Duodenal mucosa (tissue), 2 donors: ENCODE measurements at regions not wholly inside any gene's neighbourhood (a gene's known extent, or its start where the extent isn't known, plus 50 kb on each side); places are given as distances from the start of the nearest gene placed in this dataset.

ENCODE experiments used
- H3K27ac ChIP-seq: one replicate; pipeline ENCODE4 v1.7.0; 2013; ENCODE audit warnings: low read depth, low read length
- H3K27me3 ChIP-seq, 2 donors: one replicate each; pipeline ENCODE4 v1.7.0; 2013; ENCODE audit warnings: low read length in 2 of 2, control low read depth in 1 of 2; ENCODE audit not compliant: insufficient read depth in 2 of 2, control insufficient read depth in 1 of 2
- H3K36me3 ChIP-seq, 2 donors: one replicate each; pipeline ENCODE4 v1.7.0; 2013; ENCODE audit warnings: low read length in 2 of 2, control low read depth in 1 of 2; ENCODE audit not compliant: insufficient read depth in 2 of 2, control insufficient read depth in 1 of 2
- H3K4me1 ChIP-seq, 2 donors: one replicate each; pipeline ENCODE4 v1.7.0; 2013; ENCODE audit warnings: low read length in 2 of 2, control low read depth in 1 of 2; ENCODE audit not compliant: insufficient read depth in 2 of 2, control insufficient read depth in 1 of 2
- H3K4me3 ChIP-seq, 2 donors: one replicate each; pipeline ENCODE4 v1.7.0; 2013; ENCODE audit warnings: low read length in 2 of 2, low read depth in 1 of 2
- H3K9ac ChIP-seq, 2 donors: one replicate each; pipeline ENCODE4 v1.7.0; 2013; ENCODE audit warnings: low read length in 2 of 2, low read depth in 1 of 2
- H3K9me3 ChIP-seq, 2 donors: one replicate each; pipeline ENCODE4 v1.7.0; 2013; ENCODE audit warnings: low read length in 2 of 2, control low read depth in 1 of 2; ENCODE audit not compliant: control insufficient read depth in 1 of 2

DNA sequence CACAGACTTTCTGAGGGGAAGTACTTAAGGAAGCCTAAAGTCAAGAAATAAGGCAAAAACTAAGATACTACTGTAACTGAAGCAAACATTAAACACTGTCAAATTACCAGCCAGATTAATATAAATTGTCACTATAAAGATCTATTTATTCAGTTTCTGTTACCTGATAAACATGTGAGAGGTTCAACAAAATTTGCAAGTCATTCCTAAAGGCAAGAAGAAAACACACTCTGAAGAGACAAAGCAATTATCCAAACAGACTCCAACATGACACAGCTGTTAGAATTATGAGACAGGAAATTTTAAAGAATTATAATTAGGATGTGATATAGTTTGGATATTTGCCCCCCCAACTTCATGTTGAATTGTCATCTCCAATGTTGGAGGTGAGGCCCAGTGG, 140.4 kb upstream of the COL3A1 start:
- H3K9me3 ChIP-seq: peaks cover 0 to 4% of the 10 kb centered on the region in 2 donors
- no peaks in the 10 kb centered on the region for H3K36me3 ChIP-seq
- H3K4me3 ChIP-seq: no peak overlapping the region
- no peak overlapping the region for H3K9ac ChIP-seq
- no peaks in the 10 kb centered on the region for H3K4me1 ChIP-seq
- H3K27ac ChIP-seq: no peak overlapping the region
- no peaks in the 10 kb centered on the region for H3K27me3 ChIP-seq

DNA sequence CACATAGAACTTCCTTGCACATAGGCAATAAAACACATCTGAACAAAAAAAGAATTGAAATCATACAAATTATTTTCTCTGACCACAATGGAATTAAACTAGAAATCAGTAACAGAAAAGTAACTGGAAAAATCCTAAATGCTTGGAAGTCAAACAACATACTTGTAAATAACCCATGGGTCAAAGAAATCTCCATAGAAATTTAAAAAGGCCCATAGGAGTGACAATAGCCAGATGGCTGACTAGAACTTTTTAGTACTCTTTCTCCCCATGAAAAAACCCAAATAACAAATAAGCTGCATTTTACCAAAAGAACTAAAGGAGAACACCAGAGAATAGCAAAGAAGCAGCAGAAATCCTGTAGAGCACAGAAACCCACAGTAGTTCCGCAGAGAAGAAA, 139.2 kb upstream of the COL3A1 start:
- Histone ChIP-seq H3K4me1 (no peaks in the 10 kb centered on the region), H3K27ac (no peak overlapping the region), H3K9ac (no peak overlapping the region), H3K9me3 (peaks cover 1 to 4% of the 10 kb centered on the region in 2 donors), H3K4me3 (no peak overlapping the region), H3K27me3 (no peaks in the 10 kb centered on the region), H3K36me3 (no peaks in the 10 kb centered on the region)

DNA sequence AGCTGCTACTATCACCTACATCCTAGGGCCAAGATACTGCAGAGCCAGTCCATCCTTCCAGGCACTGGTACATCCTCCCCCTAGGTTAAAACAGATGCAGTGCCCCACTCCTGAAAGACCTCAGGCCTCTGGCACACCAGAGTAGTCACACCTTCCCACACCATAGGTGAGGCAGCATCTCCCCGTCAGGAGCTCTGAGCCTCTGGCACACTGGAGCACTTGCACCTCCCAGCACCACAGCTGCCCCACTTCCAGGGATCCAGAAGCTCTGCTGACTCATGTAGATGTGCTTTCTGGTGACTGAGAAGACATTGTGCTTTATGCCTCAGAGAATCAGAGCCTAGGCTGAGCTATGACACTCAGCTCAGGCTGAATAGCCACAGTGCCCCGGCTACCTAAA, 138.4 kb upstream of the COL3A1 start:
- Histone ChIP-seq H3K36me3 (no peaks in the 10 kb centered on the region), H3K27me3 (no peaks in the 10 kb centered on the region), H3K9ac (no peak overlapping the region), H3K4me1 (no peaks in the 10 kb centered on the region), H3K4me3 (no peak overlapping the region), H3K27ac (no peak overlapping the region), H3K9me3 (peaks cover 2 to 9% of the 10 kb centered on the region in 2 donors)

DNA sequence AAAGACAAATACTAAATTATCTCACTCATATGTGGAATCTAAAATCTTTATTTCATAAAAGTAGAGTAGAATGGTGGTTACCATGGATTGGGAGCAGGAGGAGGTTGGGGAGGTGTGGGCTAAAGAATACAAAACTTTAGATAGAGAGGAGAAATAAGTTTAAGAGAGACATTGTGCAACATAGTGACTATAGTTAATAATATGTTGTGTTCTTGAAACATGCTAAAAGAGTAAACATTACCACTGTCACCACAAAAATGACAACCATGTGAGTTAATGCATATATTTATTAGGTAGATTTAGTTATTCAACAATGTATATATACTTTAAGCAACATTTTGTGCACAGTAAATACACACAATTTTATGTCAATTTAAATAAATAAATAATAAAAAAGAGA, 128.5 kb upstream of the COL3A1 start:
- Histone ChIP-seq H3K27ac (no peak overlapping the region), H3K36me3 (no peaks in the 10 kb centered on the region), H3K4me3 (no peak overlapping the region), H3K4me1 (no peaks in the 10 kb centered on the region), H3K27me3 (no peaks in the 10 kb centered on the region), H3K9me3 (peaks cover 2% of the 10 kb centered on the region in 2 donors), H3K9ac (no peak overlapping the region)

DNA sequence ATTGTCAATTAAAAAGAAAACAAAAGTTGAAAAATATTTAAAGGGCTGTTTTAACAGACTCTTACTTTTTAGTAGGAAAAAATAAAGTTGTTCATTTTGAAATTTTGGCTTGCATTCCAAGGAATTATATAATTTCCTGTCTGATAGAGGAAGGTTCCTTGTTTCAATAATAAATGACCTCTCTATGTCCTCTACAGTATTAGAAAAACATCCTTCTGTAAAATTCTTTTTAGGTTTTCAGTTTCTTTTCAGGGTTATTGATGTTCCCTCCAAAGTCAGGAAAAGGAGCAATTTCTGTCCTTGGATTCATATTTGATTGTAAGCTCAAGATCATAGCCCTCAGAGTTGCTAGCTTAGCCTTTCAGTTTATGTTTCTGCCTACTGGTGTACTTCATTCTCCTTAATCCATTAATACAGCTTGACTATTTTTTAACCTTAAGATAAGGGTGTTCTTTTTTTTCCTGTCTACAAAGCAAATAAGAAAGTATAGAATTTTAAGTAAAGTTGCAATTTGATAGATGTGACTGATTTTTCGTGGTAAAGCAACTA, 125.2 kb upstream of the COL3A1 start:
- Histone ChIP-seq H3K9me3 (peaks cover 0 to 2% of the 10 kb centered on the region in 2 donors), H3K36me3 (no peaks in the 10 kb centered on the region), H3K27me3 (no peaks in the 10 kb centered on the region), H3K27ac (no peak overlapping the region), H3K9ac (no peak overlapping the region), H3K4me1 (no peaks in the 10 kb centered on the region), H3K4me3 (no peak overlapping the region)

DNA sequence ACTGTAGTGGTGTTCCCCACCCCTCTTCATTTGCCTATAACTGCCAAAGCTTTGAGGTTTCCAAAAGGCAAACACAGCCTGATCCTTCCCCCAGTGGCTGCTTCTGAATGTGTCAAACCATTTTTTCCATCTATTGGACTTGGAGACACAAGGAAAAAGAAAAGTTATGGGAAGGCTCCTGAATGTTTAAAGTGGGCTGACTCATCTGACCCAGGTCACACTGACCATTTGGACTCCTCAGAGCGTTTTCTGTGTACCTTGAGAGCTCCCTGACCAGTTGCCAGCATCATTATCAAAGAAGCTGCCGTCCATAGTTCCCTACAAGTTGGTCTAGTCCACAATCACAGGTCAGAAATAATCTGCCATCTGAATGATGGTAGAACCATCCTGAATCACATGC, 123.4 kb upstream of the COL3A1 start:
- Histone ChIP-seq H3K4me3 (no peak overlapping the region), H3K9me3 (peaks cover 0 to 2% of the 10 kb centered on the region in 2 donors), H3K9ac (no peak overlapping the region), H3K4me1 (no peaks in the 10 kb centered on the region), H3K27ac (no peak overlapping the region), H3K27me3 (no peaks in the 10 kb centered on the region), H3K36me3 (no peaks in the 10 kb centered on the region)

DNA sequence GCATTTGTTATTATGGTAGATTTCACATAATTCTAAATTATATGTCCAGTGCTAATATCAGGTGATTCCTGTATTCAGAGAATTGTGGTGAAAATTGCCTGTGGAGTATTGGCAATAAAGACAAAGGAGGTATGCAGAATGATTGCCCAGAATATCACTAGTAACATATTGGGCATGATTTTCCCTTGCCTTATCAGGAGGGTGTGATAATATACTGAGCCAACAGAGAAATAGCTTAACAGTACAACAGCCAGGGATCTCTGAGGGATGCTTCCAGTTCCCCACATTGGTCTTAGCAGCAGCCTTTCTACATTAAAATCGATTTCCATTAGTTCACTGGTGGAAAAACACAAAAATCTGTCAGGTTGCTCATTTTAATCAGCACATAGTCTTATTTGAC, 122.9 kb upstream of the COL3A1 start:
- no peak overlapping the region for H3K27ac ChIP-seq
- H3K36me3 ChIP-seq: no peaks in the 10 kb centered on the region
- no peaks in the 10 kb centered on the region for H3K27me3 ChIP-seq
- peaks cover 0 to 2% of the 10 kb centered on the region in 2 donors for H3K9me3 ChIP-seq
- H3K4me1 ChIP-seq: no peaks in the 10 kb centered on the region
- H3K9ac ChIP-seq: no peak overlapping the region
- H3K4me3 ChIP-seq: no peak overlapping the region

DNA sequence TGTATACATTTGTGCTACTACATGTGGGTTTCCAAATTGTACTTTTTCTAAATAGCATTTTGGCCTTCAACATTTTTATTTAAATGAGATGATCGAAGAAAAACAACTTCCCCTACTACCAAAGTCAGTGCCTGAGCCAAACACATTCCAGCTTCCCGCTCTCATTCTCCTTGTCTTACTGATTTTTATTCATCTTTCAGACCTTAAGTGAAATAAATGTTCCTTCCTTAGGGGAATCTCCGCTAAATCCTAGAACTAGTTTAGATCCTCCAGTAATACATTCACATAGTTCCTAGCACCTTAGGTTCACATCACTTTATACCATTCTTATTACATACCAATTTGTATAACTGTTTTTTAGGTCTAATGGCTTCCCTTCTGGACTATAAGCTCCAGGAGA, 122.3 kb upstream of the COL3A1 start:
- H3K27ac ChIP-seq: no peak overlapping the region
- H3K9me3 ChIP-seq: no peaks in the 10 kb centered on the region
- H3K4me1 ChIP-seq: no peaks in the 10 kb centered on the region
- H3K36me3 ChIP-seq: no peaks in the 10 kb centered on the region
- H3K9ac ChIP-seq: no peak overlapping the region
- no peaks in the 10 kb centered on the region for H3K27me3 ChIP-seq
- H3K4me3 ChIP-seq: no peak overlapping the region

DNA sequence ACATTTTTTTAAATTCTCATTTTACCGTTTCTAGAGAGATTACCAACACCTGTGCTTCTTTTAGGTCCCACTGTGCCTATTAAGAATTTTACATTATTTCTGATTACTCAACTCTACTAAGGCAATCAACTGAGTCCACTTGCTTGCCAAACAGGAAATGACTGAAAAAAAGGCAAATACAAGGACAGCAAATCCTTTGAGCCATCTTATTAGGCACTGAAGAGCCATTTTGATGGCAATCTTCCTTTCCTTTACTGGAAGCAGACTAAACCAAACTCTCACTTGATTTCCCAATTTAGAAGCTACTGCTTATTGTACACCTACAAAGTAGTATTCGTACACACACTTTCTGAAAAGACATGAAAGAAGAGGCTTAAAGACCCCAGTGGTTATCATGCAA, 121.4 kb upstream of the COL3A1 start:
- Histone ChIP-seq H3K4me1 (no peaks in the 10 kb centered on the region), H3K27me3 (no peaks in the 10 kb centered on the region), H3K36me3 (no peaks in the 10 kb centered on the region), H3K27ac (no peak overlapping the region), H3K4me3 (no peak overlapping the region), H3K9me3 (no peaks in the 10 kb centered on the region), H3K9ac (no peak overlapping the region)

DNA sequence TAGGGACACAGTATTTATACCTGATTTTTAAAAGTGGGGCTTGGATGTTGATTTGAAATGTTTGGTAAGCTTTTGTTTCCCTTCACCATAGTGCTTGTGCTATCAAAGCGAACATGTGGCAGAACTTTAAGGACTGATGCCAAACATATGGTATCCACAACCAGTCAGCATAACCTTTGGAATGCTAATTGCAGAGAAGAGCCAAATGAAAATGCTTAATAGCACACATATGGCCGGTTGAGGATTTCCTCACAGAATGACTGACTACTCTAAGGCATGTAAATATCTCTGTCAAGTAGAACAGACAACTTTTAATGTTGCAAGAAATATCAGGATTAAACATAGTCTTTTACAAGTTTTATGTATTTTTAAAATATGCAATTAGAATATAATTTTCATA, 120.9 kb upstream of the COL3A1 start:
- Histone ChIP-seq H3K9ac (no peak overlapping the region), H3K27me3 (no peaks in the 10 kb centered on the region), H3K9me3 (no peaks in the 10 kb centered on the region), H3K27ac (no peak overlapping the region), H3K4me3 (no peak overlapping the region), H3K4me1 (no peaks in the 10 kb centered on the region), H3K36me3 (no peaks in the 10 kb centered on the region)

DNA sequence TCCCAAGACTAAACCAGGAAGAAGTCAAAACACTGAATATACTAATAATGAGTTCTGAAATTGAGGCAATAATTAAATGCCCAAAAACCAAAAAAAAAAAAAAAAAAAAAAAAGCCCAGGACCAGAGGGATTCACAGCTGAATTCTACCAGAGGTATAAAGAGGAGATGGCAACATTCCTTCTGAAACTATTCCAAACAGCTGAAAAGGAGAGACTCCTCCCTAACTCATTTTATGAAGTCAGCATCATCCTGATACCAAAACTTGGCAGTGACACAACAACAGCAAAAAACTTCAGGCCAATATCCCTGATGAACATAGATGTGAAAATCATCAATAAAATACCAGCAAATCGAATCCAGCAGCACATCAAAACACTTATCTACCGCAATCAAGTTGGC, 108.5 kb upstream of the COL3A1 start:
- H3K36me3 ChIP-seq: no peaks in the 10 kb centered on the region
- peaks cover 0 to 2% of the 10 kb centered on the region in 2 donors for H3K9me3 ChIP-seq
- no peaks in the 10 kb centered on the region for H3K27me3 ChIP-seq
- no peak overlapping the region for H3K4me3 ChIP-seq
- H3K27ac ChIP-seq: no peak overlapping the region
- H3K9ac ChIP-seq: no peak overlapping the region
- H3K4me1 ChIP-seq: no peaks in the 10 kb centered on the region
